ENCODE measurements at regions not wholly inside any gene's neighbourhood (a gene's known extent, or its start where the extent isn't known, plus 50 kb on each side); places are given as distances from the start of the nearest gene placed in this dataset.
"Not testable (repeated sequence)": the region's sequence is repeated elsewhere in the genome, so short reads cannot be mapped to it uniquely, and the experiment has no call there.

DNA sequence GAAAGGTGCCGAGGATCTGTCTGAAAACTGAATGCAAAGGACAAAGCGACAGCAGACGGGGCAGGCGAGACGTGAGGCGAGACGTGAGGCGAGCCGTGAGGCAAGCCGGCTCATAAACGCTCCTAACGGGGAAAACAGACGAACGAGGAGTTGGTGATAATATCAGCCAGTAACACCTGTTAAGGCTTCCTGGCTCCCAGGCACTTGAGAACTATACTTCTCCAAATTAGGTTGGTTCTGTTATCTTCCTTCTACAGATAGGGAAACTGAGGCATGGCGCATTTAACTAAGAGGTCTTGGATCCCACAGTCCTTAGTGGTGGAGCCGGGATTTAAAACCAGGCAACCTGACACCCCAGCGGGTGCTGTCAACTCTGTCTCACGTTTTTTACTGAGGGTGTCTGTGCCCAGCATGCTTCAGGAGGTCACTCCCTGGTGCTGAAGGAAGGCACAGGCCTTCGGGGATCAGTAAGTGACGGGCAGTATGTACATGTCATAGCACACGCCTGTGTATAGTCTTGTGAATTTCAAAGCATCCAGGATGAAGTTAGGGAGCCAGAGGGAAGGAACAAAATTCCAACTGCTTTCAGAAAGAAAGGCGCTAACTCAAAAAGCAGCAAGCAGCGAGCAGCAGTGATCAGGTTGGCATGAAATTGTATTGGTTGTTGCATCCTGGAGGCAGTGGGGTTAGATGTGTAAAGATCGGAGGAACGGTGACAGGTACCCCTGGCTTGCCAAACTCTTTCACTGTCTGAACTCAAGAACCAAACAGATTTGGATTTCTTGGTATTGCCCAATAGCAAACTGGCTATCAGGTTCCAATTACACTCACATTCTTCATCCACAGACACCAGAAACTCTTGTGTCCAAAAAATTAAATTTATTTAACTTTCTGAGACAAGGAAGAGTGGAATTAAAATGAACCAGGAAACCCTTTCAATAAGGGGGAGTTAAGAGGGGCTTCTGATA lies 318.7 kb downstream of the THBS2 start:
- Histone ChIP-seq H3K4me3 (ENCODE audit: insufficient read depth, low read depth, low read length) (no peak overlapping the region), H3K27me3 (ENCODE audit: control insufficient read depth, insufficient read depth, low read length) (peaks cover 2% of the 10 kb centered on the region; the same call in 1 of the 2 replicates), H3K4me2 (ENCODE audit: low read depth, low read length) (no peak overlapping the region), H3K27ac (ENCODE audit: insufficient read depth, low read length) (no peak overlapping the region), H2AK5ac (ENCODE audit: low read depth, low read length) (no peak overlapping the region), H3K9me1 (ENCODE audit: insufficient read depth, low read length) (no peaks in the 10 kb centered on the region), H3K4ac (ENCODE audit: low read depth, low read length) (no peak overlapping the region), H3K36me3 (ENCODE audit: control insufficient read depth, insufficient read depth, low read length) (no peaks in the 10 kb centered on the region), H4K5ac (ENCODE audit: low read depth, low read length) (no peak overlapping the region), H2BK15ac (ENCODE audit: low read depth, low read length) (no peak overlapping the region), H2AK9ac (replicated peaks; ENCODE audit: low read depth, low read length, poor library complexity) (no peak overlapping the region), H2BK5ac (ENCODE audit: low read depth, low read length, poor library complexity, severe bottlenecking) (no peak overlapping the region), H2BK120ac (ENCODE audit: low read depth, low read length) (no peak overlapping the region), H3K9ac (ENCODE audit: low read depth, low read length) (no peak overlapping the region), H3K23ac (ENCODE audit: low read depth, low read length) (no peak overlapping the region), H2BK20ac (ENCODE audit: low read depth, low read length) (no peak overlapping the region), H2AFZ (replicated peaks; ENCODE audit: low read length, poor library complexity) (no peak overlapping the region), H3K18ac (ENCODE audit: low read depth, low read length) (no peak overlapping the region), H3K79me1 (ENCODE audit: low read depth in 1 of 2, low read length in 2 of 2) (no peaks in the 10 kb centered on the region), H4K91ac (ENCODE audit: insufficient read depth, low read depth, low read length) (no peak overlapping the region), H3K14ac (replicated peaks; ENCODE audit: low read depth, low read length) (no peak overlapping the region), H3K56ac (ENCODE audit: extremely low read depth, insufficient read depth, low read length) (no peak overlapping the region), H3K4me1 (ENCODE audit: control insufficient read depth, insufficient read depth, low read length) (peaks cover 2% of the 10 kb centered on the region; the same call in 1 of the 2 replicates), H4K20me1 (ENCODE audit: insufficient read depth, low read length) (no peaks in the 10 kb centered on the region), H4K8ac (ENCODE audit: low read depth in 2 of 2, low read length in 2 of 2) (no peak overlapping the region), H3K9me3 (ENCODE audit: control insufficient read depth, insufficient read depth, low read length) (peaks cover 3% of the 10 kb centered on the region; the same call in 1 of the 2 replicates)
- no TSS peak for BruUV-seq (replicated peaks)
- no peak for TF ChIP-seq NFE2L2 (IDR thresholded peaks at IDR 0.05; ENCODE audit: low read depth, low read length)
- TF ChIP-seq CEBPB (IDR thresholded peaks at IDR 0.05; ENCODE audit: low read depth, low read length), result peak; percentile 62; the same call in 1 of the 2 replicates
- ATAC-seq (ENCODE audit: low read depth) (no peak), DNase-seq (no peak)
- dilution Hi-C loops (cut with HindIII; ENCODE audit: low sequenced_read_pairs, unreplicated experiment) (no loop called here), intact Hi-C loops (cut with micrococcal nuclease) (no loop called here), in situ Hi-C loops (cut with MboI; ENCODE audit: low sequenced_read_pairs) (no loop called here)
- POLR2A ChIA-PET (ENCODE audit: unreplicated experiment), result no interaction called here
- CTCF ChIA-PET, result no interaction called here
- WGBS, 2 experiments (ENCODE audit: extremely low coverage in 2 of 2, insufficient read length in 1 of 2), result 67% methylated on average over 5 of the region's 25 CpGs; no CpG with 5 or more reads in 1 of the 2 experiments

DNA sequence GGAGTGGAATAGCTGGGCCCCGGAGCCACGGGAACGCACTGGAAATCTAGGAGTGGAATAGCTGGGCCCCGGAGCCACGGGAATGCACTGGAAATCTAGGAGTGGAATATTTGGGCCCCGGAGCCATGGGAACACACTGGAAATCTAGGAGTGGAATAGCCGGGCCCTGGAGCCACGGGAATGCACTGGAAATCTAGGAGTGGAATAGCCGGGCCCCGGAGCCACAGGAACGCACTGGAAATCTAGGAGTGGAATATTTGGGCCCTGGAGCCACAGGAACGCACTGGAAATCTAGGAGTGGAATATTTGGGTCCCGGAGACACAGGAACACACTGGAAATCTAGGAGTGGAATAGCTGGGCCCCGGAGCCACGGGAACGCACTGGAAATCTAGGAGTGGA lies 321.5 kb downstream of the THBS2 start:
- intact Hi-C loops (cut with micrococcal nuclease); dilution Hi-C loops (cut with HindIII; ENCODE audit: low sequenced_read_pairs, unreplicated experiment): not testable (repeated sequence)

More for the DNA sequence above, 321.5 kb downstream of the THBS2 start:
- in situ Hi-C loops (cut with MboI; ENCODE audit: low sequenced_read_pairs); ATAC-seq (ENCODE audit: low read depth); H3K9ac ChIP-seq (ENCODE audit: low read depth, low read length); H4K5ac ChIP-seq (ENCODE audit: low read depth, low read length); DNase-seq; H2BK20ac ChIP-seq (ENCODE audit: low read depth, low read length); H3K27ac ChIP-seq (ENCODE audit: insufficient read depth, low read length); H3K14ac ChIP-seq (replicated peaks; ENCODE audit: low read depth, low read length); H4K20me1 ChIP-seq (ENCODE audit: insufficient read depth, low read length); H2BK15ac ChIP-seq (ENCODE audit: low read depth, low read length); CTCF ChIA-PET; BruUV-seq (replicated peaks); H3K4me2 ChIP-seq (ENCODE audit: low read depth, low read length); H4K8ac ChIP-seq (ENCODE audit: low read depth in 2 of 2, low read length in 2 of 2); H3K4me3 ChIP-seq (ENCODE audit: insufficient read depth, low read depth, low read length); H2AK5ac ChIP-seq (ENCODE audit: low read depth, low read length); H2BK120ac ChIP-seq (ENCODE audit: low read depth, low read length); H4K91ac ChIP-seq (ENCODE audit: insufficient read depth, low read depth, low read length); H2AK9ac ChIP-seq (replicated peaks; ENCODE audit: low read depth, low read length, poor library complexity); H3K79me1 ChIP-seq (ENCODE audit: low read depth in 1 of 2, low read length in 2 of 2); H3K18ac ChIP-seq (ENCODE audit: low read depth, low read length); H3K4me1 ChIP-seq (ENCODE audit: control insufficient read depth, insufficient read depth, low read length); H3K56ac ChIP-seq (ENCODE audit: extremely low read depth, insufficient read depth, low read length); H3K4ac ChIP-seq (ENCODE audit: low read depth, low read length); H3K27me3 ChIP-seq (ENCODE audit: control insufficient read depth, insufficient read depth, low read length); H3K9me1 ChIP-seq (ENCODE audit: insufficient read depth, low read length); H3K9me3 ChIP-seq (ENCODE audit: control insufficient read depth, insufficient read depth, low read length); POLR2A ChIA-PET (ENCODE audit: unreplicated experiment); H2AFZ ChIP-seq (replicated peaks; ENCODE audit: low read length, poor library complexity); H3K36me3 ChIP-seq (ENCODE audit: control insufficient read depth, insufficient read depth, low read length); H2BK5ac ChIP-seq (ENCODE audit: low read depth, low read length, poor library complexity, severe bottlenecking); H3K23ac ChIP-seq (ENCODE audit: low read depth, low read length): not testable (repeated sequence)
- WGBS, 2 experiments (ENCODE audit: extremely low coverage in 2 of 2, insufficient read length in 1 of 2), result 65% methylated on average over 9 of the region's 16 CpGs; no CpG with 5 or more reads in 1 of the 2 experiments
